ENCODE measurements at regions not wholly inside any gene's neighbourhood (a gene's known extent, or its start where the extent isn't known, plus 50 kb on each side); places are given as distances from the start of the nearest gene placed in this dataset.

DNA sequence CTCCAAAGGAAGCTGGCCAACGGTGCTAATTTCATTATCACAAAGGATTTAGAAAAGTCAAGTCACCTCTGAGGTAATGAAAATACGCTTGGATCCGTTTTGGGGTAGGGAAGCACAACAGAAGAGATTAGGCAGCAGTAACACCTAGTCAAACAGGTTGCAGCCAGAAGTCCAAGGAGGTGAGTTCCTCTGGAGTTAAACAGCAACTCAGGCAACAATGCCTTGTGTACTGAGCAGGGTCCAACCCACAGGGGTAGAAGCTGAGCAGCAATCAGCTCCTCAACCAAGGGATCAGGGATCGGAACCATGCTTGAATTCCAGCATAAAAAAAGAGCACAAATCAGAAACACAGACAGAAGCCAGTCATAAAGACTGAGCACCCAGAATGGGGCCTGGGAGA lies 88.1 kb upstream of the SPRED1 start:
- no peak overlapping the region for H3K4me3 ChIP-seq (ENCODE audit: low read depth, low read length)

DNA sequence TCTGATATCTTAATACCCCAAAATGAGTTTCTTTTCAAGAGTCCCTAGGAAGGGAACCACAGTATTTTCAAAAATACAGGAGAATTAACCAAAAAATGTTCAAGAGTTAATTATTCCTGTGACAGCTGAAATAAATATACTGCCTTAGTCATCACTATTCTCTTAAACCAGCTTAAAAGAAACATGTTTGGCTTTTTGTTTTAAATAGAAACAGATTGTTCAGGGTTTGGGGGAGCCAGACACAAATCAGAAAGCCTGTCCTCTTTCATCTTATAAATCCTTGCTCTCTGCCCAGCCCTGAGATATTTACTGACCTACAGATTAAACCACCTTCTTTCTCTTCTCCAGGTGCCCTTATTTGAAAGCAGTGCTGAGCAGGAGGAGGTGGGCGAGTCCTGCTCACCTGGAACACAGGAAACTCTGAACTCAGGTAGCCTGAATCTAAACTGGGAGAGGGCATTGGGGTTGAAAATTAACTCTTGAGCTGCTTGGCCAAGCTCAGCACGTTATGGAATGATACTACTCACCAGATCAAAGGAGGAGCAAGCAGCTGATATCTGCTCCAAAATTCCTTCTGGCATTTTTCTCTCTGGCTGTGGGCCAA lies 84.1 kb upstream of the SPRED1 start:
- H3K4me3 ChIP-seq (ENCODE audit: low read depth, low read length): no peak overlapping the region

DNA sequence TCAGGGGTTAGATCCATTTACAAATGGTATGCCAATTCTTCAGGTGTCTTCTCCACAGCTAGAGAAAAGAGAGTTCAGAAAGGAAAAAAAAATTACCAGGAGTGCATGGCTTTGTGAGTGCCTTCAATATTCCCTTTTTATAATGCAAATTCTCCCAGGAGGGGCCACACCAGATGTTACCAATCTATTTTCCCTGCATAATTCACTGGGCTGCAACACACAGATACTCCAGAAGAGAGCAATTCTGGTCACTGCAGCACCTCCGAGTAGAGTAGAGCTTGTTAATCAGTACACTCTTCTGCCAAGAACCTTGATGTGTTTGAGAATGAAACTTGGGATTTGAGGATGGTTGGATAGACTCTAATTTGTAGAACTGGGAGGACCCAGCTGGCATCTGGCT lies 80.7 kb upstream of the SPRED1 start:
- no peak overlapping the region for H3K4me3 ChIP-seq (ENCODE audit: low read depth, low read length)

DNA sequence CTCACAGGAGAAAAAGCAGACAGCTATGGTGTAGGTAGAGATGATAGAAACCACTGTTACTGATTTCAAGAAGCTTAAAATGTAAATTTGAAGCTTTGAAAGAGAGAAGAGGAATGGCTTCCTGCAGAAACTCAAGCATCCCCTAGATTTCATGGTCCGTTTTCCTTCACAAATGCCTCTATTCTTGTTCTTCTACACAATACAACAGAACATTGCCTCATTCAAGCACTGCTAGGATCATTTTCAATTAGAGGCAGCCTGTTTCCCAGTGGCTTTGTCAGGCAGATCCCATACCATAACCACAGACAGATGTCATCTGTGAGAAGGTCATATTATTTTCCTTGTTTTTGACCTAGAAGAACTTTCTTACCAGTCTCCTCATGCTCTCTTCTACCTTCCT lies 77.9 kb upstream of the SPRED1 start:
- no peak overlapping the region for H3K4me3 ChIP-seq (ENCODE audit: low read depth, low read length)

DNA sequence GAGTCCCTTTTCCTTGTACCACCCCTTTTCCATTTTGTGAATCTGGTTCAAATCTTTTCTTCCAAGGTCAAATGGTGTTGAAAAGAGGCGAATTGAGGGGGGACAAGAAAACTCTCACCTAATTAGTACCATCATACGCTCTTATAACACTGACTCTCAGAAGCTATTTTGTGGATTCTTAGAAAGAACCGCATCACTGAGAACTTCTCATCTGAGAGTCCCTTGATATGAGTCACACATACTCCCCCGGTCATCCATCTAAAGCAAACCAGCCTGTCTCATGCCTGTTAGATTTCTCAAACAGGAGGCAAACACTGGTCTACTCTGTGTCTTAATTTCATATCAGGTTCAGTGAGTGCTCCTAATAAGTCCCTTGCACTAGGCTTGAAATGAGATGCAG lies 76.5 kb upstream of the SPRED1 start:
- no peak overlapping the region for H3K4me3 ChIP-seq (ENCODE audit: low read depth, low read length)

DNA sequence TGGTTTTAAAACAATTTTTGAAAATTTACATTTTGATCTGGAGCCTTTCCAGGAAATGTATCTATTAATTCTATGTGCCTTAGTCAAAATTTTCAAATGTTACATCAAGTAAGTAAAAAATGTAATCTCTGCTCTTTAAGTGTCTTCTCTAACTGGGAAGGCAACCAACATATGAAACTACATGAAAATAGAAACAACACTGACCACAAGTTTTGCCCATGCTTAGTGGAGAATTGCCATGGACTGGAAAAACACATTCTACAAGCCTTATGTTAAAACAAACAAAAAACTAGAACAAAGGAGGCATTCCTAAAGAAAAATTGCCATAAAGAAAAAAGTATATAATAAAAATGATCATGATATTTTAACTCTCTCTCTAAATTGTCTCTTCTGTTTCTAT lies 75.9 kb upstream of the SPRED1 start:
- H3K4me3 ChIP-seq (ENCODE audit: low read depth, low read length): no peak overlapping the region

DNA sequence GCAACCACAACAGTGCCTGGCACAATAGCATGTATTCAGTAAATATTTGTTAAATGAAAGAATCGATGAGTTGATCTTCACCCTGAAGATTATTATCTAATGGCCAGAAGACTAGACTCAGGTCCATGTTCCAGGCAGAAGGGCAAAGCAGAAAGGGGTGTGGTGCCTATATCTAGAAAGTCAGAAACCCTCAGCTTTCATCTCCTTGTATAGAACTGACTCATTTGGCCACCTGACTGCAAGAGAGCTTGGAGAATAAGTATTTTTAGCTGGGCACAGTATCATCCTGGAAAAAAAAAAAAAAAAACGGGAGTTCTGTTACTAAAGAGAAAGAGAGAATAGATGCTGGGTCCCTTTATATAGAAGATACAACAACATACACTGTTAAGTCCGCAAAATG lies 69.7 kb upstream of the SPRED1 start:
- H3K4me3 ChIP-seq (ENCODE audit: low read depth, low read length): no peak overlapping the region

DNA sequence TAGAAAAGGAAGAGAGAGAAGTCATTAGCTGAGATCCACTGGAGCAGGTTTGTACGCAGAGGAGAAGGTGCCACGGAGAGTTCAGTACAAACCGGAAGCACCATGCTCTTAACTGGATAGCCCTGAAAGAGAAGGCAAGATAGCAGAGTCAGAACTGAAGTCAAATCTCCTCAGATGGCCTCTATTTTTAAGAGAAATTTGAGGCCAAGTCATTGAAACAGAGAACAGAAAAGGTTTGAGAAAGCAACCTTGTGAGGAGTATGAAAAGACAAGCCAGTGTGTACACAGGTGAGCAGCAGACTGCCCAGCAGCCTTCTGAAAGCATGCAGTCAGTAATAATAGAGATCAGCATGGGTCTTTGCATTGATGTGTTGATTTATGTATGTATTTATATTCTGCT lies 66.1 kb upstream of the SPRED1 start:
- no peak overlapping the region for H3K4me3 ChIP-seq (ENCODE audit: low read depth, low read length)

DNA sequence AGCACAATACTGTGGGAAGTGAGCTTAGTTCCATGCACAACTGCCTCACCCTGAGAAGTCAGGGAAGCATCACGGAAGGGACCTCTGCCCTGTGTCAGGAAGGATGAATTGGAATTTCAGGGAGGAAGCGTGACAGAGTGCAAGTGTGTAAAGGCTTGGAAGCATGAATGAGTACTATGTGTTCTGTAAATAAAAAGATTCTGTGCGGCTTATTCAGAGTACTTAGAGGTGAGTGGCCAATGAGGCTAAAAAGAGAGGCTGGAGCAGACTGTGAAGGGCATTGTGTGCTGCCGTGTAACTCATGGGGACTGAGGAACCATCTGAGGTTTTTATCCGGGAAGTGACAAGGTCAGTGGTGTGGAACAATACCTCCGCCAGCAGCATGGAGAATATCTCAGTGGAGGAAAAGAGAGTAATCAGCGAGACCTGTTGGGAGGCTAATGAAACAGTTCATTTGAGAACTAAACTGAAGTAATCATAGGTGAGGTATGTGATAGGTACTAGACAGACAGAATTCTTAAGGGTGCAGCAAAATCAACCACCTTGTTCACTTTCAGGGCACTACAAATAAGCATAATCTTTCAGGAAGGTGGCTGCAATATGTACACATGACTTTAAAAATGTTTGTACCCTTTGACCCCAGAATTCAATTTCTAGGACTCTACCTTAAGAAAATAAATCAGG lies 64.9 kb upstream of the SPRED1 start:
- H3K4me3 ChIP-seq (ENCODE audit: low read depth, low read length): no peak overlapping the region

DNA sequence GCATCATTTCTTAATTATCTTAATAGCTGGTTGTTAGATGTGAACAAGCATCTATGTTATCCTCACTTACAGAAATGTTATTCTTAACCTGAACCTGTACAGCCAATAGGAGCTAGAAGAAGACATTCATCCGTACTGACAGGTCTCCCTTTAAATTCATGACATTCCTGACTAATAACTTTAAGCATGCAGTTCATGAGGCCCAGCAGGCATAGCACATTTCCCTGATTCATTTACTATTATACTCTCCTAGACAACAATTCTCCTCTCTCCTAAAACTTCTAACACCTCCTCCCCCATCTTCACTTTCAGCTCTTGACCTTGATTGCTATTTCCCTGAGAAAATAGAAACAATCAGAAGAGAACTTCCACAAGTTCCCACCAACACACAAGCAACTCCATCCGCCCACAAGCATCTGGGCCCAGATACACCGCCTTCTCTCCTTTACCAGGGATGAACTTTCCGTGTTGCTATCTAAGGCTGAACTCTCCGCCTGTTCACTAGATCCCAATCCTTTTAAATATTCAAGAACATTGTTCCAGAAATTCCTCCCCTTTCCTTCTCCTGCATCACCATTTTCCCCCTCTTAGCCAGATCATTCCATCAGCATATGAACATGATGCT lies 62.9 kb upstream of the SPRED1 start:
- H3K4me3 ChIP-seq (ENCODE audit: low read depth, low read length): no peak overlapping the region

DNA sequence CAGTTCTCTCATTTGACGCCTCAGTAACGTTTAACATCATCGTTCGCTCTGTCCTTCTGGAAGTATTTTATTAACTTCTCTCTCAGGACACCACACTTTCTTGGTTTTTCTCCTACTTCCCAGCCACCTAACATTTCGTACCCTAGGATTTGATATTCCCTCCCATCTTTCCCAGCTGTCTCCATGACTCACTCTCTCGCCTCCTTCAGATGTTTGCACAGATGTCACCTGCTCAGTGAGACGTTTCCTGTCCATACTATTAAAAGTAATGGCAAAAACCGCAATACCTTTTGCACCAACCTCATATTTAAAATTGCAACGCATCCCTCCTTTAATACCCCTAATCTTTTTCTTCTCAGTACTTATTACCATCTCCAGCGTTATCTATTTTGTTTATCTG lies 62.1 kb upstream of the SPRED1 start:
- no peak overlapping the region for H3K4me3 ChIP-seq (ENCODE audit: low read depth, low read length)

DNA sequence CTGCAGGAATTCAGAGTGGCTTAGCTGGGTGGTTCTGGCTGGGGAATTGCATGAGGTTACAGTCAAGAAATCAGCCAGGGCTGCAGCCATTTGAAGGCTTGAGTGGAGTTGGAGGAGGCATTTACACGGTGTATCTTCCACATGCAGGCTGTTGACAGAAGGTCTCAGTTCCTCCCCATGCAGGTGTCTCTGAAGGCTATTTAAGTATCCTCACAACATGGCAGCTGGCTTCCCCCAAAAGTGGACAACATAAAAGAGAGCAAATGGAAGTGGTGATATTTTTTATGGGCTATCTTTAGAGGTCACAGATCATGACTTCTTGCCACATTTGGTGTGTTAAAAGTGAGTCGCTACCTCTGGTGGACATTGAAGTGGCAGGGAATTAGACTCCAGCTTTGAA lies 60.1 kb upstream of the SPRED1 start:
- no peak overlapping the region for H3K4me3 ChIP-seq (ENCODE audit: low read depth, low read length)

DNA sequence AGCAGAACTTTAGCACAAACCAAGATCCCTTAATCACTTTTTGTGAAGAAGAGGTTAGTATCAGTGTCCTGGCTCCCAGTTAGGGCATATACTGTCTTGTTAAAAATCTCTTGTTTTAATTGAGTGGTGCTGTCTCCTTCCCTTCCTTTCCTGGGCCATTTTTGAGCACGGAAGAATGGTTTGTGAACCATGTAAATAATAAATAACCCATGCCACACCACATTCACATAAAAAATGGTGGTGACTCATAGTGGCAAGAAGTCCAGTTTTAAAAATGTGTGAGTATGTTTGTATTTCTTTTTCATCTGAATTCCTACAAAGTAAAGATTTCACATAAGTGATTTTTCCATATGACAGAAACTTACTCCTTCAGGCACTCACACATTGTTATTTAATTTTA lies 59.1 kb upstream of the SPRED1 start:
- no peak overlapping the region for H3K4me3 ChIP-seq (ENCODE audit: low read depth, low read length)

DNA sequence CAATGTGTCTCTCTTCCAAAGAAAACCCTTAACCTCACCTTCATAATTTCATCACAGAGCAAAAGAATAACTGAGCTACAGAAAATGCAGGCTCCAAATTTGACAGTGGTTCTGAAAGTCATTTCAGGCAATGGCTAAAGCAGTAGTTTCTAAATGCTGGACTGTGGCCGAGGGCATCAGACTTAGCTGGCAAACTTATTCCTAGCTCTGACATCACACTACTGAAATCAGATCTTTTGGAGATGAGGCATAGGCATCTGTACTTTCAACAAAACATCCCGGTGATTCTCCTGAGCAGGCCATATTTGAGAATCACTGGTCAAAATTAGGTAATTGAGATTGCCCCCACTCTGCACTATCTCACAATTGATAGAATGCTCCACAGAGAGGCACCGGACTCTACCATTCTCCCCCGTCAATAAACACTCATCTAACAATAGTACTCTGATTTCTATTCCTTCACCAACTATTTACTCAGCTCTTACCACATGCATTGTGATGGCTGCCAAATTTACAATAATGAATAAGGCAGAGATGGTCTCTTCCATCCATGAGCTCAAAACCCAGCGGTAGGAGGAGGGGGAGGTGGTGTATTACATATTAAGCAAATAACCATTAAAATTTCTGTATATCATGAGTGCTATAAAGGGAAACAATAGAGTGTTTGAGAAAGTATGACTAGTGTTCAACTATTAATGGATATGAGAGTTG lies 57.3 kb upstream of the SPRED1 start:
- no peak overlapping the region for H3K4me3 ChIP-seq (ENCODE audit: low read depth, low read length)

DNA sequence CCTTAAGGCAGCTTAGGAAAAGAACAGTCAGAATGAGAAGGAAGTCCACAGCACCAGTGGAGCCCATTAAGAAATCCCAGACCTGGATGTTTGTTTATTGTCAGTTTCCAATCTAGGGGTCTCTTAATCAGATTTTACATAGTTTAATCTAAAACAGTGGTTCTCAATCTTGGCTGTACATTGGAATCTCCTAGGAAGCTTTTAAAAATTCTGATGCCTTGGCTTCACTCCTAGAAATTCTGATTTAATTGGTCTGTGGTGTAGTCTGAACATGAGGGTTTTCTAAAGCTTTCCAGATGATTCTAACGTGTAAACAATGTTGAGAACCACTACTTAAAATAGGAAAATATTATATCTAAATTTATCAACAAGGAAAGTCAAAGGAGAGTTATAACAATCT lies 56.6 kb upstream of the SPRED1 start:
- H3K4me3 ChIP-seq (ENCODE audit: low read depth, low read length): no peak overlapping the region

DNA sequence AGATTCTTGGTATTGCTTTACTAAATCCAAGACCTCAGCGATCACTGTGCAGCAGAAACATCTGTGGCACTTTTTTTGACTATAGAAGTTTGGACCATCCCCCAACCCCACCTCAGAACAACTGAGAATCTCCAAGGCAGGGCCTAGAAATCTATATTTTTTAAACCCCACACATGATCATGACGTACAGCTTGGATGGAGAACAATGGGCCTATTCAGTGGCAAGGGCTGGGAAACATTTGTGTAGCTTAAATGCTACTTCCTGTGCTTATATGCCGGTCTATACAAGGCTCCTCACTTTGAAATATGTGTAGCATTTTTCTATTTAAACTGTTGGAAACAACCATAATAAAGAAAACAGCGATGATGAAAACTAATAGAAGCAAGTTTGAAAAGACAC lies 55.1 kb upstream of the SPRED1 start:
- H3K4me3 ChIP-seq (ENCODE audit: low read depth, low read length): no peak overlapping the region

DNA sequence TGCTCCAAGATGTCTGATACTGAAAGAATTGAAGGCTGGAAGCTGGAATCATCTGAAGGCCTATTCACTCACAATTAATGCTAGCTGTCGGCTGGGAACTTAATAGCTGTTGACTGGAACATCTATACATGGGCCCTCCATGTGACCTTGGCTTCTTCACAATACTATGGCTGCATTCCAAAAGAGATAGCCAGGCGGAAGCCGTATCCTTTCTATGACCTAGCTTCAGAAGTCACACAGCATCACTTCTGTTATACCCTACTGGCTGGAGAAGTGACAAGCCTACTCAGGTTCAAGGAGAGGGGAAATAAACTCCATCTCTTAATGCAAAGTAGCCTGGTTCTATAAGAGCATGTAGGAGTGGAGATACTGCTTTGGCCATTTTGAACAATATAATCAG lies 50.9 kb upstream of the SPRED1 start:
- H3K4me3 ChIP-seq (ENCODE audit: low read depth, low read length): no peak overlapping the region

DNA sequence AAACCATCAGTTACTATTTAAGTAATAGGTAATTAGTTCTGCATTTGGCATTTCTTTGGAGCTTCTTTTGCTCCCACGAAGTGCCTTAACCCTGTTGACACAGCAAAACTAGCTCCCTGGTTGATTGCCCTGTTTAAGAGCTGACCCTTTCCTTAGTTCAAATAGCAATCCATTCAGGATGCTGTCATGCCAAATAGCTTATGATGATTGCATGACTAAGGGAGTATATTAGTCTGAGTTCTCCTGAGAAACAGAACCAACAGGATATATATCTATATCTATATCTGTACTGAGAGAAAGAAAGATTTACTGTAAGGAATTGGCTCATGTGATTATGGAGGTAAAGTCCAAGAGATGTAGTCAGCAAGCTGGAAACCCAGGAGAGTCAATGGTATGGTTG lies 50.3 kb upstream of the SPRED1 start:
- H3K4me3 ChIP-seq (ENCODE audit: low read depth, low read length): no peak overlapping the region
